Middle frontal gyrus (tissue), 1 donor: ENCODE measurements at regions not wholly inside any gene's neighbourhood (a gene's known extent, or its start where the extent isn't known, plus 50 kb on each side); places are given as distances from the start of the nearest gene placed in this dataset.
"Not testable (repeated sequence)": the region's sequence is repeated elsewhere in the genome, so short reads cannot be mapped to it uniquely, and the experiment has no call there.

ENCODE experiments used
- DNase-seq: peaks from one replicate; pipeline ENCODE4 v3.0.0-alpha.2; 2015; ENCODE audit warnings: low spot score; ENCODE audit errors: extremely low spot score

DNA sequence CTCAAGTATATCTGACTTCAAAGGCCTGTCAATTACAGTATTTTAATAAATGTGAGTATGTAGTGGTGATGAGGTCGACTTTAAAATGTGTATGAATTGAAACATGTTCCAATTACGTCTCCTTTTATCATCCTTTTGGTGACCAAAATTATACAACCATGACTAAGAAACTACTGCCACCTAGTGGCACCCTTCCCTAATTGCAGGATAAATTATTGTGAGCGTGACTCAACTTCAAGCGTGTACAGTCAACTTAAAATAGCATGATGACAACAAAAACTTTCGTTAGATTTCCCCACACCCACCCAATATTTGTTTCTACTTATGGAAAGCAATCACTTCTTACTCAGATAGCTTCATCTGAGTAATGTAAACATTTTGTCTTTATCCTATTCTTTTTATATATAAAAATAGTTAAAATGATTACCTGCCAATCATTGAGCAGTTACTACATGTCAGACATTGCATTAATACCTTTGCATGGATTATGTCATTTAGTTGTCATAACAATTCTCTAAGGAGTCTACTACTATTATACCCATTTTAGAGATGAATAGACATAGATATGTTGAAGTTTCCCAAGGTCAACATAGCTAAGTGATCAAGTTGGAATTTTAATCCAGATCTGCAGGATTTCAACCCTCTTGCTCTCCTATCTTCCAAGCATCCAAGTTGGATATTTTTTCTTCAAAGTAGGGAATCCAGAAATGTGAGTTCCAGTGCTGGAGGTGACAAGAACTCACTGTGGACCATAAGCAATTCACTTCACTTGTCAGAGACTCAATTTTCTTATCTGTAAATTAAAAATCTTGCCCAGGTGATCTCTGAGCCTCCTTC lies 106.0 kb downstream of the MEX3B start:
- no peak for DNase-seq

GRCh38 chr15:81937189-81937588 lies 108.6 kb downstream of the MEX3B start:
- no peak for DNase-seq

- DNase-seq: no peak
These were observed 115.0 kb downstream of the MEX3B start for GRCh38 chr15:81930582-81931369.

GRCh38 chr15:81929557-81929956 lies 116.3 kb downstream of the MEX3B start:
- DNase-seq: no peak

DNA sequence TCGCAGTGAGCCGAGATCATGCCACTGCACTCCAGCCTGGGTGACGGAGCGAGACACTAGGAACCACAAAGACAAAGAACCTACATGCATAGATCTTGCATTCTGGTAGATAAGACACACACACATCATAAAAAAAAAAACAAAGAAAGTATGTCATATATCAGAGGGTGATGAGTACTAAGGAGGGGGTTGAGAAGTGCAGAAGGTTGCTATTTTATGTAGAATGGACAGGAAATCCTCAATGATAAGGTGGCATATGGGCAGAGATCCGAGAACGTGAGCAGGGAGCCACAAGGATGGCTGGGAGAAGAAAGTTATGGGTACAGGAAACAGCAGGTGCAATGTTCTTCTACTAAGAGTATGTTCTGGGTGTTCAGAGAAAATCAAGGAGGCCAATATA lies 118.8 kb downstream of the MEX3B start:
- no peak for DNase-seq

DNA sequence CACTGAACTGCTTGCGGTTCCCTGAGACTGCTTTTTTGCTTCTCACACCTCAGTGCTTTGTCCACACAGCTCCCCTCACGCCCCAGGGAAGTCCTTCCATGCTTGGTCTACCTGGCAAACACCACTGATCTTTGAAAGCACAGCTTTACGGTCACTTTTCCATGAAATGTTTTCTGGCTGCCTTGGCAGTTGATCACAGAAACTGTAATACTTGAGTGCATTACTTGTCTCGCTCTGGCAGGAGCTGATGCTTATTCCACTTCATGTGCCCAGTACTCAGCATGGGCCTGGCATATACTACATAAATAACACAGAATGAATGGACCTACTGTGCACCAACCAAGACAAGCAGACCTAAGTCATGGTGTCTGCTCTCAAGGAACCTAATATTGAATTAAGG lies 121.1 kb downstream of the MEX3B start:
- no peak for DNase-seq

- no peak for DNase-seq
These were observed 122.1 kb downstream of the MEX3B start for GRCh38 chr15:81923561-81924350.

- DNase-seq: no peak
These were observed 123.7 kb downstream of the MEX3B start for GRCh38 chr15:81922143-81922542.

DNA sequence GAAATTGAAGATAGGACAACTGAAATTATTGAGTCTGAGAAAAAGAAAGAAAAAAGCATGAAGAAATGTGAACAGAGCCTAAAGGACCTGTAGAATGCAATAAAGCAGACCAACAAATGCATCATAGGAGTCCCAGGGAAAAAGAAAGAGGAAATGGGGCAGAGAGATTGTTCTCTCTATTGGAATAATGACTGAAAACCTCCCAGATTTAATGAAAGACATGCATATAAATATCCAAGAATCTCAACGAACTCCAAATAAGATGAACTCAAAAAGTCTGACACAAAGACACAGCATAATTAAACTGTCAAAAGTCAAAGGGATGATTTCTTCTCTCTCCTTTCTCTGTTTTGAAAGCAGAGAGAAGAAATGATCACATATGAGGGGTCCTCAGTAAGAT lies 124.7 kb downstream of the MEX3B start:
- DNase-seq: no peak

DNA sequence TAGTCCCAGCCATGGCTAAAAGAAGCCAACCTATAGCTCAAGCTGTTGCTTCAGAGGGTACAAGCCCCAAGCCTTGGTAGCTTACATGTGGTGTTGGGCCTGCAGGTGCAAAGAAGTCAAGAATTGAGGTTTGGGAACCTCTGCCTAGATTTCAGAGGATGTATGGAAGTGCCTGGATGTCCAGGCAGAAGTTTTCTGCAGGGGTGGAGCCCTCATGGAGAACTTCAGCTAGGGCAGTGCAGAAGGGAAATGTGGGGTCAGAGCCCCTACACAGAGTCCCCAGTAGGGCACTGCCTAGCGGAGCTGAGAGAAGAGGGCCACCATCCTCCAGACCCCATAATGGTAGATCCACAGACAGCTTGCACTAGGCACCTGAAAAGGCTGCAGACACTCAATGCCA lies 127.1 kb downstream of the MEX3B start:
- not testable (repeated sequence) for DNase-seq

DNA sequence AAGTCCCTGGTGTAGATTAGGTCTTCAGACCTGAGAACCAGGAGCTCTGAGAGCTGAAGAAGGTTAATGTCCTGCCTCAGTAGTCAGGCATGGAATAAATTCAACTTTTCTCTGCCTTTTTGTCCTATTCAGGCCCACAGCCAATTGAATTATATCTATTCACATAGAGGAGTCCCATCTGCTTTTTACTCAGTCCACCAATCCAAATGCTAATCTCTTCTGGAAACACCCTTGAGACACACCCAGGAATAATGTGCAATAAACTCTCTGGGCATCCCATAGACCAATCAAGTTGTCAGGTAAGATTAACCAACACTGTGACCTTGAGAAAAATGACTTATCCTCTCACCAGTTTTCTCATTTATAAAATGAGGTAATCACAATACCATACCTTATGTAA lies 129.4 kb downstream of the MEX3B start:
- no peak for DNase-seq

DNA sequence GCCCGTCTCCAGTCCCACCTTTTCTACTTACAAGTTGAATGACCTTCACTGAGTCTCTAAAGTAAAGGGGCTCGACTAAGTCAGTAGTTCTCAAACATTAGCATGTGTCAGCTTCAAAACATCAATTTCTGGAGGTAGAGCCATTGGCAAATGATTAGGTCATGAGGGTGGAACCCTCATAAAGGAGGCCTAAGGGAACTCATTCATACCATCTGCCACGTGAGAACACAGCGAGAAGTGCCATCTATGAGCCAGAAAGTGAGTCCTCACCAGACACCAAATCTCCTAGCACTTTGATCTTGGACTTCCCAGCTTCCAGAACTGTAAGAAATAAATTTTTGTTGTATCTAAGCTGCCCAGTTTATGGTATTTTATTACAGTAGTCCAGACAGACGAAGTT lies 129.8 kb downstream of the MEX3B start:
- no peak for DNase-seq

- DNase-seq: no peak
These were observed 131.0 kb downstream of the MEX3B start for GRCh38 chr15:81914734-81915256.

DNA sequence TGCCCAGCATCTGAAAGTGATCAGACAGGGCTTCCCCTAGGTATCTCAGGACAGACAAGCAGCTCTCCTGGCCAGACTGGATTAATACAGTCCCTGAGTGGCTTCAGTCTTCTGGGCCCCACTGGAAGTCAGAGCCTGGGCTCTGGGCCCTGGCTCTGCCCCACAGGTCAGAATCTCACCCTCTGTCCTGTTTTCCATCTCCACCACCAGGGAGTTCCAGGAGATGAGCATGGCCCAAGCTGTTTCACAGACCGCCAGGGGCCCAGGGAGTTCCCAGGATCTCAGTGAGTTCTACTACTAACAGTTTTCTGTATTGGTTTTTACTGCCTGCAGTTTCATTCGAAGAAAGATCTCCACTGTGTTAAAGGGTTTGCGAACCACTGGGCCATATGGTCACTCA lies 131.5 kb downstream of the MEX3B start:
- DNase-seq: no peak

DNA sequence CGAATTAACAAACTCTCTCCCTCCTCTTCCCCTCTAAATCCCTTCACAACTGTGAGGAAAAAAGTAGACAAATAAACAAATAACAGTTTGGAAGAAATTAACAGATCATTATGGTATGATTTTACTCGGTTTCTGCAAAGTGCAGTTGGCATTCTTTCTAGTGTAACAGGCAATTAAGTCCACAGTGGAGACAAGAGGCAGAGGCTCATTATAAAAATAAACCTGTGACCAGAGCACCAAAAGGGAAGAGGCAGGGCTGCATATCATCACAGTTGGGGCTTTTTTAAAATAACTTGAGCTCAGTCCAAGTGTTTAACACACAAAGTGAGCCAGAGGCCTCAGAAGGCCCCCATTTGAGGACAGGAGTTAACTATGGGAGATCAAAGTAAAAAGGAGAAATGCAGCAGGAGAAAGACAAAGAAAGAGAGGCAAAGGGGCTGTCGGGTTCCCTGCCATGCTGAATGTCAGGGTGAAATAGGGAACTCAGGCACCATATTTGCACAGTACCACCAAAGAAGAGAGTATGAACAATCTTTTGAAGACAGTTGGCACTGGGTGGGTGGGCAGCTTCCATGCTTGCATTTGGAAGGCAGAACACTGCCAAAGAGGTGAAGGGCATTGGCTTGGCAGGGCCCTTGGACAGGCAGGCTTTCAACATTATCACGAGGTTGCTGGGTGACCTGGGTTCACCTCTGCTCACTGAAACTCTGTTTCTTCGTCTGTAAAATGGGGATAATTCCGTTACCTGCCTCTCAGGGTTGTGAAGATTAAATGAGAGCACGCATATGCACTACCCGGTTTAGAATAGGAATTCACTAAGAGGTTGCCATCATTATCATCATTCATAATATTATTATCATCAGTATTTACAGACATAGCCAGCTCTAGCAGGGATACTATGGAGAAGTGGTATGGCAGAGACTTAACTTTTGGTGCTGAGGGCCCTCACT lies 134.5 kb downstream of the MEX3B start:
- DNase-seq: no peak

DNA sequence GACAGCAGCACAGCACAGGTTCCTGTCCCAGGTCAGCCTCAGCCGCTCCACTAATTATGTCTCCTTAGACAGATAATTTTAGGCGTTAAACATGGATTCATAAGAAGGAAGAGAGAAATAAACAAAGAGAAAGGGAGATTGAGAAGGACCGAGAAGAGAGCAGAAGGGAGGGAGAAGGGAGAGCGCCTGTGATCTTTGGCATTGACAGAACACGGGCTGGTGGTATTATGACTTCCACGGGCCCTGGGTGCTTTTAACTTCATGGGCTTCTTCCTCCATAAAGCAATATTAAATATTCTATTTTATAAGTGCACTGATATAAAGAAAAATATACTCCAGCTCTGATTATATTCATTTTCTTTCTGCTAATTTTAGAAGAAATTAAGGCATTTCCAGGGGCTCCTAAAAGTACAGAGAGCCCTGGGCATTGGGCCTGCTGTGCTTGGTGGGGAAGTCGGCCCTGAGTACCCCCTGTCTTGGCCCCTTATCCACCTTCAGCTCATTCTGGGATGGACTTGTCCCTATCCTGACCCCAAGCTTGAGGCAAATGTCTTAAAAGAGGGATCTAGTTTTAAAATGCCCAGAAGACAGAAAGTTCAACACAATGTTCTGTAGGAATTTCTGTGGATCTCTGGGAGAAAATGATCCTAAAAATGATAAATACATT lies 135.3 kb downstream of the MEX3B start:
- DNase-seq: no peak

DNA sequence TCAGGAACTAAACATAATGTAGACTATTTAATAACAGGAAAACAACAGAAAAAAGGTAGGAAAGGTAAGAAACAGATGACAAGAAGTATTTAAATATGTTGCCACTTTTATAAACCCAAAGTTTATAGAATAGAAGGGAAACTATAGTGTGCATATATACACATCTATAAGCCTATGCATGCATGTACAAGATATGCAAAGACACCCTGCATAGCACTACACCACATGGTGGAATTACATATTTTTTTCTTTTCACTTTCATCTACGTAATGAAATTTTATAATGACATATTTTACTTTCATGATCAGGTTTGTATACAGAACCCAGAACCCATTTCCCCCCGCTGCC lies 136.8 kb downstream of the MEX3B start:
- DNase-seq: no peak

DNA sequence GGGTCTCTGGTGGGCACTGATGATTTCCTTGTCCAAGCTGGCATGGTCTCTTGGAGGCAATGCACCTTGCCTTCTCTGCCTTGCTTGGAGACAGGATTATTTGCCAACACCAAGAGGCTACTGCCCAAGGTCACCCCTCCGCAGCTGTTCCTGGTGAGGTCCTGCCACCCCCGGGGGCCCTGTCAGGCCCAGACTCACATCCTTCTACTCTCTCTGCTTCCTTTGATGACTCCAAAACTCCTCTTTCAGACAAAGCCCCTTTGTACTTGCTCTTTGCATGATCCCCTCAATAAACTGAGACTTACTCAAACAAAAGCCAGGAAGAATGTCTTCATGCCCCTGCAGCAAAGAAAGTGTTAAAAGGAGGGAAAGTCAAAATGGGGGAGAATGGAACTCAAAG lies 137.7 kb downstream of the MEX3B start:
- no peak for DNase-seq

- DNase-seq: no peak
These were observed 138.3 kb downstream of the MEX3B start for GRCh38 chr15:81907521-81907920.

GRCh38 chr15:81905889-81906288 lies 139.9 kb downstream of the MEX3B start:
- DNase-seq: no peak
